ENCODE measurements at regions not wholly inside any gene's neighbourhood (a gene's known extent, or its start where the extent isn't known, plus 50 kb on each side); places are given as distances from the start of the nearest gene placed in this dataset.

GRCh38 chr15:62807539-62808130 lies 234.9 kb upstream of the TPM1 start:
- TF ChIP-seq EZH2 (IDR thresholded peaks at IDR 0.05; ENCODE audit: borderline replicate concordance, insufficient read depth, low read length, poor library complexity, severe bottlenecking) (no peak), CTCF (IDR thresholded peaks at IDR 0.05; ENCODE audit: poor library complexity, severe bottlenecking) (no peak), MXI1 (conservative IDR thresholded peaks at IDR 0.05; ENCODE audit: poor library complexity, severe bottlenecking) (no peak), REST (IDR thresholded peaks at IDR 0.05; ENCODE audit: borderline replicate concordance) (no peak), RAD21 (conservative IDR thresholded peaks at IDR 0.05) (no peak), TAF1 (IDR thresholded peaks at IDR 0.05; ENCODE audit: low read depth) (no peak)
- Histone ChIP-seq H3F3A (ENCODE audit: insufficient read depth, low read length, poor library complexity, severe bottlenecking) (no peaks in the 10 kb centered on the region), H3K9me2 (ENCODE audit: insufficient read depth, low read length) (no peaks in the 10 kb centered on the region), H3K27ac (ENCODE audit: low read length) (no peak overlapping the region), H4K20me1 (ENCODE audit: insufficient read depth) (no peaks in the 10 kb centered on the region), H3K79me2 (replicated peaks; ENCODE audit: insufficient read depth, low read length) (no peaks in the 10 kb centered on the region), H2AFZ (ENCODE audit: low read depth, low read length) (no peak overlapping the region), H3K9me3 (ENCODE audit: low read length) (no peaks in the 10 kb centered on the region), H3K36me3 (ENCODE audit: insufficient read depth, low read length) (no peaks in the 10 kb centered on the region), H3K4me2 (ENCODE audit: low read length) (no peak overlapping the region), H3K27me3 (ENCODE audit: insufficient read depth, low read depth, low read length) (no peaks in the 10 kb centered on the region), H3K9ac (ENCODE audit: low read length) (no peak overlapping the region), H3K4me3 (ENCODE audit: low read length) (no peak overlapping the region)

- Histone ChIP-seq H3K27me3 (ENCODE audit: insufficient read depth, low read depth, low read length) (no peaks in the 10 kb centered on the region), H3K9me2 (ENCODE audit: insufficient read depth, low read length) (no peaks in the 10 kb centered on the region), H3K4me2 (ENCODE audit: low read length) (no peak overlapping the region), H3K27ac (ENCODE audit: low read length) (no peak overlapping the region), H3K4me3 (ENCODE audit: low read length) (no peak overlapping the region), H2AFZ (ENCODE audit: low read depth, low read length) (no peak overlapping the region), H3K9me3 (ENCODE audit: low read length) (no peaks in the 10 kb centered on the region), H4K20me1 (ENCODE audit: insufficient read depth) (no peaks in the 10 kb centered on the region), H3F3A (ENCODE audit: insufficient read depth, low read length, poor library complexity, severe bottlenecking) (no peaks in the 10 kb centered on the region), H3K9ac (ENCODE audit: low read length) (no peak overlapping the region), H3K79me2 (replicated peaks; ENCODE audit: insufficient read depth, low read length) (no peaks in the 10 kb centered on the region), H3K36me3 (ENCODE audit: insufficient read depth, low read length) (no peaks in the 10 kb centered on the region)
- no peak for TF ChIP-seq EP300 (conservative IDR thresholded peaks at IDR 0.05; ENCODE audit: poor library complexity, severe bottlenecking)
- no peak for TF ChIP-seq MXI1 (conservative IDR thresholded peaks at IDR 0.05; ENCODE audit: poor library complexity, severe bottlenecking)
- TF ChIP-seq EZH2 (IDR thresholded peaks at IDR 0.05; ENCODE audit: borderline replicate concordance, insufficient read depth, low read length, poor library complexity, severe bottlenecking) = no peak
- no peak for TF ChIP-seq SMC3 (conservative IDR thresholded peaks at IDR 0.05; ENCODE audit: poor library complexity)
- no peak for TF ChIP-seq REST (IDR thresholded peaks at IDR 0.05; ENCODE audit: borderline replicate concordance)
These were observed 233.2 kb upstream of the TPM1 start for GRCh38 chr15:62809115-62809967.
